HL-60 (cell line): ENCODE measurements at regions not wholly inside any gene's neighbourhood (a gene's known extent, or its start where the extent isn't known, plus 50 kb on each side); places are given as distances from the start of the nearest gene placed in this dataset.

ENCODE experiments used
- GABPA ChIP-seq: IDR thresholded peaks from 2 replicates; pipeline ENCODE4 v1.6.1; 2012; ENCODE audit warnings: low read depth
- POLR2AphosphoS5 ChIP-seq: IDR thresholded peaks from 2 replicates; pipeline ENCODE4 v1.6.1; 2012; ENCODE audit warnings: low read depth
- SPI1 ChIP-seq: IDR thresholded peaks from 2 replicates; pipeline ENCODE4 v1.6.1; 2012; ENCODE audit warnings: low read depth, mild to moderate bottlenecking, borderline replicate concordance
- TF ChIP-seq, protein P1 (sequence below): IDR thresholded peaks from one replicate; pipeline ENCODE4 v1.5.1; 2011; ENCODE audit warnings: low read length, control low read depth, inconsistent platforms; ENCODE audit not compliant: insufficient read depth
- TF ChIP-seq, protein P2 (sequence below): IDR thresholded peaks from 2 replicates; pipeline ENCODE4 v1.6.1; 2012; ENCODE audit warnings: low read depth; ENCODE audit not compliant: insufficient replicate concordance

DNA sequence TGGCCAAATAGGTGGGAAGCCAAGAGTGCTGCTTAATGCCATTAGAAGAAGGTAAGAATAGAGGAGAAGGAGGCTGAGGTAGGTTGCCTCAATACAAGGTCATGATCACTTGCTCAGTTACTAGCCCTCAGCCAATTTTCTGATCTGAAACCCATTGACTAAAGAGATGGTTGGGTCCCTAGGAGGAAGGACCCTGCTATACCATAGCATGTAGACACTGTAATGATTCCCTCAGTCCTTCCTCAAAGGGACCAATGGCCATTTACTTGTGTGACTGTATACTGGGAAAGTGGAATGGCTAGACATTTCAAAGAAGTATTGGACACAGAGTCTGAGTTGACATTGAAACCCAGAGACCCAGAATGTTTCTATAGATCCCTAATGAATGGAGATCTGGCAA lies 108.5 kb upstream of the MAP1B start:
- TF ChIP-seq, protein P1, sequence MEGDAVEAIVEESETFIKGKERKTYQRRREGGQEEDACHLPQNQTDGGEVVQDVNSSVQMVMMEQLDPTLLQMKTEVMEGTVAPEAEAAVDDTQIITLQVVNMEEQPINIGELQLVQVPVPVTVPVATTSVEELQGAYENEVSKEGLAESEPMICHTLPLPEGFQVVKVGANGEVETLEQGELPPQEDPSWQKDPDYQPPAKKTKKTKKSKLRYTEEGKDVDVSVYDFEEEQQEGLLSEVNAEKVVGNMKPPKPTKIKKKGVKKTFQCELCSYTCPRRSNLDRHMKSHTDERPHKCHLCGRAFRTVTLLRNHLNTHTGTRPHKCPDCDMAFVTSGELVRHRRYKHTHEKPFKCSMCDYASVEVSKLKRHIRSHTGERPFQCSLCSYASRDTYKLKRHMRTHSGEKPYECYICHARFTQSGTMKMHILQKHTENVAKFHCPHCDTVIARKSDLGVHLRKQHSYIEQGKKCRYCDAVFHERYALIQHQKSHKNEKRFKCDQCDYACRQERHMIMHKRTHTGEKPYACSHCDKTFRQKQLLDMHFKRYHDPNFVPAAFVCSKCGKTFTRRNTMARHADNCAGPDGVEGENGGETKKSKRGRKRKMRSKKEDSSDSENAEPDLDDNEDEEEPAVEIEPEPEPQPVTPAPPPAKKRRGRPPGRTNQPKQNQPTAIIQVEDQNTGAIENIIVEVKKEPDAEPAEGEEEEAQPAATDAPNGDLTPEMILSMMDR, result no peak
- TF ChIP-seq, protein P2, sequence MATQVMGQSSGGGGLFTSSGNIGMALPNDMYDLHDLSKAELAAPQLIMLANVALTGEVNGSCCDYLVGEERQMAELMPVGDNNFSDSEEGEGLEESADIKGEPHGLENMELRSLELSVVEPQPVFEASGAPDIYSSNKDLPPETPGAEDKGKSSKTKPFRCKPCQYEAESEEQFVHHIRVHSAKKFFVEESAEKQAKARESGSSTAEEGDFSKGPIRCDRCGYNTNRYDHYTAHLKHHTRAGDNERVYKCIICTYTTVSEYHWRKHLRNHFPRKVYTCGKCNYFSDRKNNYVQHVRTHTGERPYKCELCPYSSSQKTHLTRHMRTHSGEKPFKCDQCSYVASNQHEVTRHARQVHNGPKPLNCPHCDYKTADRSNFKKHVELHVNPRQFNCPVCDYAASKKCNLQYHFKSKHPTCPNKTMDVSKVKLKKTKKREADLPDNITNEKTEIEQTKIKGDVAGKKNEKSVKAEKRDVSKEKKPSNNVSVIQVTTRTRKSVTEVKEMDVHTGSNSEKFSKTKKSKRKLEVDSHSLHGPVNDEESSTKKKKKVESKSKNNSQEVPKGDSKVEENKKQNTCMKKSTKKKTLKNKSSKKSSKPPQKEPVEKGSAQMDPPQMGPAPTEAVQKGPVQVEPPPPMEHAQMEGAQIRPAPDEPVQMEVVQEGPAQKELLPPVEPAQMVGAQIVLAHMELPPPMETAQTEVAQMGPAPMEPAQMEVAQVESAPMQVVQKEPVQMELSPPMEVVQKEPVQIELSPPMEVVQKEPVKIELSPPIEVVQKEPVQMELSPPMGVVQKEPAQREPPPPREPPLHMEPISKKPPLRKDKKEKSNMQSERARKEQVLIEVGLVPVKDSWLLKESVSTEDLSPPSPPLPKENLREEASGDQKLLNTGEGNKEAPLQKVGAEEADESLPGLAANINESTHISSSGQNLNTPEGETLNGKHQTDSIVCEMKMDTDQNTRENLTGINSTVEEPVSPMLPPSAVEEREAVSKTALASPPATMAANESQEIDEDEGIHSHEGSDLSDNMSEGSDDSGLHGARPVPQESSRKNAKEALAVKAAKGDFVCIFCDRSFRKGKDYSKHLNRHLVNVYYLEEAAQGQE, result no peak
- TF ChIP-seq POLR2AphosphoS5, result no peak
- no peak for TF ChIP-seq SPI1
- TF ChIP-seq GABPA, result no peak
